ENCODE measurements at regions not wholly inside any gene's neighbourhood (a gene's known extent, or its start where the extent isn't known, plus 50 kb on each side); places are given as distances from the start of the nearest gene placed in this dataset.

DNA sequence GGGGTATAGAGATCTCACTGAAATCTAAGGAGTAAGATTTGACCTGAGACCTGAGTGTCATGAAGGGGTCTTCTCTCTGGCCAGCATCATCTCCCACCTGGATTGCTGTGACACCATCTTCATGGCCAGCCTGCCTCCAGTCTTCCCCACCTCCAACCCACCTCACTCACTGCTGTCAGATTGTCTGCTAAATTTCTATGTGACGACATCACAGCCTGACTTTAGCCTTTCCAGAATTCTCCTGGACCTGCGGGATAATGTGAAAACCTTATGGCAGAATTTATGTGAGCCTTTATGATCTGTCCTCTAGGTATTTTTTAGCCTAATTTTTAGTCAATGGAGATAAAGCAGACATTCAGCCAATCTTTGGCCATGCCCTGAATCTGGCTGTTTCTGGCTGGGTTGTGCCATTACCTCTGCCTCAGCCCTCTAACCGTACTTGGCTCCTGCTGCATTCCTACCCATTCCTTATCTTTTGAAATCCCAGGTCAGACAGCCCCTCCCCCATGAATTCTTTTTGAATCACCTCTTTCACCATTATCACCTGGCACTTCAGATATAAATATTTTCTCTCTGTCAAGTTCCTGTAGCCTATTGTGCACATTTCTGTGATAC, 66.4 kb upstream of the MMADHC start:
- no peaks in the 10 kb centered on the region for H3K27me3 Mint-ChIP-seq (ENCODE audit: low read depth)
- WGBS (ENCODE audit: extremely low coverage, insufficient read length, low lambda C conversion rate), result no CpG with 5 or more reads among the region's 3 CpGs
- no peak overlapping the region for H3K27ac ChIP-seq (ENCODE audit: insufficient read length, low read depth, low read length)

More for the DNA sequence above, 66.4 kb upstream of the MMADHC start:
- no peak overlapping the region for H4K91ac ChIP-seq (ENCODE audit: insufficient read length, low read depth, low read length)
- no peak overlapping the region for H2AK5ac ChIP-seq (ENCODE audit: insufficient read length, low read length)
- no peak overlapping the region for H2BK120ac ChIP-seq (ENCODE audit: low read depth, low read length, poor library complexity, severe bottlenecking)
- no peaks in the 10 kb centered on the region for H3K79me1 ChIP-seq (ENCODE audit: insufficient read depth, low read depth, low read length, poor library complexity, severe bottlenecking)
- no peaks in the 10 kb centered on the region for H3K9me3 ChIP-seq (ENCODE audit: control insufficient read depth, low read depth, low read length)
- no peak overlapping the region for H3K23ac ChIP-seq (ENCODE audit: insufficient read length, low read depth, low read length)
- TF ChIP-seq, protein P1, sequence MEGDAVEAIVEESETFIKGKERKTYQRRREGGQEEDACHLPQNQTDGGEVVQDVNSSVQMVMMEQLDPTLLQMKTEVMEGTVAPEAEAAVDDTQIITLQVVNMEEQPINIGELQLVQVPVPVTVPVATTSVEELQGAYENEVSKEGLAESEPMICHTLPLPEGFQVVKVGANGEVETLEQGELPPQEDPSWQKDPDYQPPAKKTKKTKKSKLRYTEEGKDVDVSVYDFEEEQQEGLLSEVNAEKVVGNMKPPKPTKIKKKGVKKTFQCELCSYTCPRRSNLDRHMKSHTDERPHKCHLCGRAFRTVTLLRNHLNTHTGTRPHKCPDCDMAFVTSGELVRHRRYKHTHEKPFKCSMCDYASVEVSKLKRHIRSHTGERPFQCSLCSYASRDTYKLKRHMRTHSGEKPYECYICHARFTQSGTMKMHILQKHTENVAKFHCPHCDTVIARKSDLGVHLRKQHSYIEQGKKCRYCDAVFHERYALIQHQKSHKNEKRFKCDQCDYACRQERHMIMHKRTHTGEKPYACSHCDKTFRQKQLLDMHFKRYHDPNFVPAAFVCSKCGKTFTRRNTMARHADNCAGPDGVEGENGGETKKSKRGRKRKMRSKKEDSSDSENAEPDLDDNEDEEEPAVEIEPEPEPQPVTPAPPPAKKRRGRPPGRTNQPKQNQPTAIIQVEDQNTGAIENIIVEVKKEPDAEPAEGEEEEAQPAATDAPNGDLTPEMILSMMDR (conservative IDR thresholded peaks at IDR 0.05), result no peak
- H3K36me3 Mint-ChIP-seq (ENCODE audit: insufficient read depth in 1 of 3, low read depth in 3 of 3), result no peaks in the 10 kb centered on the region; a peak in 2 of 7 replicates
- H3K4ac ChIP-seq (ENCODE audit: low read depth, low read length), result no peak overlapping the region
- no peak for DNase-seq
- no peaks in the 10 kb centered on the region; the same call in 1 of the 2 replicates for H3K4me1 ChIP-seq (ENCODE audit: insufficient read depth, low read length)
- no peak overlapping the region for H4K8ac ChIP-seq (replicated peaks; ENCODE audit: insufficient read length, low read depth, low read length)
- H3K4me1 Mint-ChIP-seq, result peaks cover 4 to 5% of the 10 kb centered on the region in 2 experiments; a peak in 1 of 4 replicates
- no peak overlapping the region for H4K5ac ChIP-seq (ENCODE audit: insufficient read length, low read depth, low read length)
- no peak overlapping the region for H2BK20ac ChIP-seq (ENCODE audit: low read depth, low read length, poor library complexity, severe bottlenecking)
- no peak overlapping the region for H3K18ac ChIP-seq (ENCODE audit: insufficient read length, low read depth, low read length)
- no peak overlapping the region for H3K4me2 ChIP-seq (ENCODE audit: insufficient read depth, insufficient read length, low read length)
- H2BK12ac ChIP-seq (ENCODE audit: insufficient read length, low read depth, low read length), result no peak overlapping the region
- no peak overlapping the region for H2BK15ac ChIP-seq (ENCODE audit: low read depth, low read length)
- H3K27me3 ChIP-seq (ENCODE audit: insufficient read depth, low read length), result no peaks in the 10 kb centered on the region
- H3K23me2 ChIP-seq (ENCODE audit: insufficient read length, low read depth, low read length, poor library complexity, severe bottlenecking), result no peaks in the 10 kb centered on the region
- no peak overlapping the region for H3K56ac ChIP-seq (ENCODE audit: insufficient read length, low read depth, low read length)
- H3K4me3 Mint-ChIP-seq, result no peak overlapping the region
- H3K14ac ChIP-seq (ENCODE audit: insufficient read depth, low read length), result no peak overlapping the region
- H3T11ph ChIP-seq (ENCODE audit: low read length), result no peak overlapping the region
- H2AFZ ChIP-seq (ENCODE audit: low read length), result no peak overlapping the region
- H3K9me3 Mint-ChIP-seq, result peaks cover 4% of the 10 kb centered on the region in 2 experiments; a peak in 2 of 5 replicates
- peaks cover 3% of the 10 kb centered on the region for H4K20me1 ChIP-seq (ENCODE audit: control insufficient read depth, insufficient read depth, insufficient read length)
- H3K9ac ChIP-seq (ENCODE audit: extremely low read depth, insufficient read length, low read length), result no peak overlapping the region
- H3K79me2 ChIP-seq (ENCODE audit: insufficient read depth, low read length), result no peaks in the 10 kb centered on the region
- no peak overlapping the region for H2BK5ac ChIP-seq (ENCODE audit: insufficient read length, low read length)
- H3K27ac Mint-ChIP-seq, result no peak overlapping the region
